NCI-H226 (cell line): ENCODE measurements at regions not wholly inside any gene's neighbourhood (a gene's known extent, or its start where the extent isn't known, plus 50 kb on each side); places are given as distances from the start of the nearest gene placed in this dataset.

Experiments used
- DNase-seq: peaks from one replicate; pipeline ENCODE4 v3.0.0-alpha.2; 2015

GRCh38 chr10:112871021-112871420, 79.0 kb upstream of the TCF7L2 start:
- DNase-seq = no peak

DNA sequence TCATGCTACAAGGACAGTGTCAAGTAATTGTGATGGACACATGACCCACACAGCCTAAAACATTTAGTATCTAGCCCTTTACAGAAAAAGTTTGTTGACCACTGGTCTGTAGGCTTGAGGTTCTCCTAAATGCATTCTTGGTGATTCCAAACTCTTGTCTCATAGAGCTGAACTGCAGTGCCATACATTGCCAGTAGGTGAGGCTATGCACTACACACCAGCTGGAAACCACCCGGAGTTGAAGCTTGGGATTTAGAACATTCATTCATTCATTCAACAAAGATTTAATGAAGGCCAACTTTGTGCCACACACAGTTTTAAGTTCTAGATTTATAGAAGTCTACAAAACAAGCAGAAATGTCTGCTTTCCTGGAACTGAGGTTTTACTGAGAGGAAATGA, 77.3 kb upstream of the TCF7L2 start:
- no peak for DNase-seq

- no peak for DNase-seq
Measured at GRCh38 chr10:112873541-112873940, 76.5 kb upstream of the TCF7L2 start.

- no peak for DNase-seq
Measured at GRCh38 chr10:112874982-112875381, 75.1 kb upstream of the TCF7L2 start.

DNA sequence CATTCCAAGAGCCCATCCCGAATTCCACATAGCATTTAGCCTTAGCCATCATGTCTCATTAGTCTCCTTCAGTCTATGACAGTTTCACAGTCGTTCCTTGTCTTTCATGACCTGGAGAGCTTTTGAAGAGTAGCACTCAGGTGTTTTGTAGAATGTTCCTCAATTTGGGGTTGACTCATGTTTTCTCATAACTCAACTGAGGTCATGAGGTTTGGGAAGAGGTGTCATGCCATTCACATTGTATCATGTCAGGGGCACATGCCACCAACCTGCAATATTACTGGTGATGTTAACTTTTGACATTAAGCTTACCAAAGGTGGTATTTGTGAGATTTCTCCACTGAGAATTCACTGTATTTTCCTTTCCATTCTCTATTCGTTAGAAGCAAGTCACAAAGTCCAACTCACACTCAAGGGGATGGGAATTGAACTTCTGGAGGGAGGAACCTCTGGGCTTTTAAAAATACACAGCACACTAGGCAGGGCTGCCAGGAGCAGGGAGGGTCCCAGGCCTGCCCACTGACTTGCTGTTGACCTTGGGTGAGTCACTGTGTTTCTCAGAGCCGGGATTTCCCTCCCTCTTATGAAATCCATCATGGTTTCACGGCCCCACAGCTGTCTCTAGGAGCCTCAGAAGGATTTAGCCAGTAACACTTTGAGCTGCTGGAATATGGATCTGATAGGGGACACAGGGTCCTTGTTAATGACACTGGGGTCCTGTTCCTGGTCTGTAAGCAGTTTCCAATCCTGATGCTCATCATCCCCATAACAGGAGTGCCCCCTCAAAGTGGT, 74.4 kb upstream of the TCF7L2 start:
- DNase-seq = peak; percentile 70

- no peak for DNase-seq
Measured at GRCh38 chr10:112880633-112881530, 69.2 kb upstream of the TCF7L2 start.

DNA sequence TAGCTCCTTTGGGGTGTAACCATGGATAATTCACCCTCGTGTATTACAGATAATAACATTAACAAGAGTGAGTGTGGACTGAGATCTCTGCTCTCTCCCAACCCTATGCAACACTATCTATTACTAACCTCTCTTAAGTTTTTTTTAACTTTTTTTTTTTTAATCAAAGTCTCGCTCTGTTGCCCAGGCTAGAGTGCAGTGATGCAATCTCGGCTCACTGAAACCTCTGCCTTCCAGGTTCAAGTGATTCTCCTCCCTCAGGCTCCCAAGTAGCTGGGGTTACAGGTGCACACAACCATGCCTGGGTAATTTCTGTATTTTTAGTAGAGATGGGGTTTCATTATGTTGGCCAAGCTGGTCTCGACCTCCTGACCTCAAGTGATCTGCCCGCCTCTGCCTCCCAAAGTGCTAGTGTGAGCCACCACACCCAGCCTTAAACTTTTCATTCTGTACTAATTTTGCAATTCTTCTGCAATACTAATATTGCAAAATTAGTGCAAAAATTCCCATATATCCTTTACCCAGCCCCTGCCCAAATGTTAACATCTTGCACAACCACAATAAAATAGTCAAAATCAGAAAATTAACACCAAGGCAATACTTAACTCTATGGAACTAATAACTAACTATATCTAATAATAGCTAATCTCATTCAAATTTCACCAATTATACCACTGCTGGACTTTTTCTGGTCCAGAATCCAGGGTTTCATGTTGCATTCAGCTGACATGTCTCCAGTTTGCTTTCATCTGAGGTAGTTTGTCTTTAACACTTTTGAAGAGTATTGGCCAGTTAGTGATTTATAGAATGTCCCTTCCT, 66.5 kb upstream of the TCF7L2 start:
- no peak for DNase-seq

- DNase-seq = no peak
Measured at GRCh38 chr10:112884179-112884504, 65.9 kb upstream of the TCF7L2 start.

DNA sequence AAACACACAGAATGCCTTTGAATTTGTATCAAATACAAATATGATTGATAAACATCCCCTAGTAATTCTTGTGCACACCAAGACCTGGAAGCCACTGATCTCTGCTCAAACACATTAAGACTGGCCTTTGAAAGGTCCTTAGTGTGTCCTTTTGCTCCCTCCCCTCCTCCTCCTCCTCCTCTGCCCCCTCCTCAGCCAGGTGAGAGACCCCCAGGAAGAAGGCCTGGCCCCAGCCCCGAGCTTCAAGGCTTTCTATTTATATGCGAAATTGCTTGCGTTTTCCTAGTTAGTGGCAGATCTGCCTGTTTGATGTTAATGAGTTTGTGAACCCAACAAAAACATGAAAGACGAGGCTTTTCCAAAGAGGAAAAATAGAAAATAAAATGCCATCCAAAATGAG, 63.6 kb upstream of the TCF7L2 start:
- DNase-seq = no peak

- DNase-seq = no peak
Measured at GRCh38 chr10:112887968-112888367, 62.1 kb upstream of the TCF7L2 start.

- DNase-seq = no peak
Measured at GRCh38 chr10:112895292-112895691, 54.8 kb upstream of the TCF7L2 start.

- DNase-seq = no peak
Measured at GRCh38 chr10:112896273-112896672, 53.8 kb upstream of the TCF7L2 start.

DNA sequence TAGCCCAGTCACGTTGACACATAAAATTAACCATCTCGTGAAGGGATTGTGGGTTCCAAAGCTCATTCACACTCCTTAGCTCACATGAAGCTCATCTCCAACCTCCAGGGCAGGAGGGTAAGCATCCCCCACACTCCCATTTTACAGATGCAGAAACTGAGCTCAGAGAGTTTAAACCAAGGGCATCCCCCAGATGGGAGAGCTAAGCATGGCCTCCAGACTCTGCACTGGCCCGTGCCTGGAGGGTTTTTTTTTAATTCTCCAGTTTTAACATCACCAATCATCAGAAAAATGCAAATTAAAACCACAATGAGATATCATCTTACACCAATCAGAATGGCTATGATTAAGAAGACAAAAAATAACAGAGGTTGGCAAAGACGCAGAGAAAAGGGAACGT, 53.3 kb upstream of the TCF7L2 start:
- no peak for DNase-seq

DNA sequence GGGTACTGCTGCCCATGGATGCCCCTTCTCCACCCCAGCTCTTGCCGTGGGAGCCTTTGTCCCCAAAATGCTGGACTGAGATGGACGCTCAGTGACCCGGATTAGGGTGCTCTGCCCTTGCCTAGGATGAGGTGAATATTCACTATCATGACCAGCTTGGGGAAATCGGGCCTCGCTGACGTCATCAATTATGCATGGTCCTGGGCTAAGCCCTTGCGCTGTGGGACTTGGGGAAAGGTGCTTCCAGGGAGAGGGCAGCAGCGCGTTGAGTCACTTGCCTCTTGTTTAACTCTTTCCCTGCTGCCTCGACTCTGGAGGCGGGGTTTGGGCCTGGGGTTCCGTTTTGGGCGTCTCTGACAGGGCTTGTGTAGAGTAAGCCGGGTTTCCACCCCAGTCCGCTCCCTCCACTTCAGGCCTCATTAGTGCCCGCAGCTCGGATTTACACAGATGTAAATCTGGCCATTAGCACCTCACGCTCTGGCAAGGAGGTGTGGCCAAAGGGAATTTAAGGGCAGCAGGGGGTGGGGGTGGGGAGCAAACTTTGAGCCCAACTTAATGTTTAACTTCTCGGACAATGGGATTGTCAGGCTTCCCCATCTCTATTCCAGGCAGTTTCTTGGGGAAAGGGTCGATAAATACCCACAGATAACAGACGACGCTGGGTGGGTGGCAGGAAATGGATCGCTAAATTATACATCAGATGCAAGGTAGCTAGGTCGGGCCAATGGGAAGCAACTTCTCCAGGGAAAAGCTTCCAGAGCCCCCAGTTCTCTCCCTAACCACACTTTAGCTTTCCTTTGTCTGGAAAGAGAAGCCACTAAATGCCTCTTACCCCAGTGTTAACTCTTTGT, 51.3 kb upstream of the TCF7L2 start:
- no peak for DNase-seq

- DNase-seq = no peak
Measured at GRCh38 chr10:112899391-112900065, 50.5 kb upstream of the TCF7L2 start.
